ENCODE measurements at regions not wholly inside any gene's neighbourhood (a gene's known extent, or its start where the extent isn't known, plus 50 kb on each side); places are given as distances from the start of the nearest gene placed in this dataset.

GRCh38 chr15:35145336-35145735 is 60.2 kb upstream of the NANOGP8 start:
- FAIRE-seq (no peak), DNase-seq (ENCODE audit: low read depth, low spot score) (no peak)
- Histone ChIP-seq H4K20me1 (replicated peaks; ENCODE audit: control insufficient read depth, extremely low read depth, insufficient read depth, low read length) (no peaks in the 10 kb centered on the region), H3K9me1 (replicated peaks; ENCODE audit: control insufficient read depth, extremely low read depth, insufficient read depth, low read length) (no peaks in the 10 kb centered on the region), H3K27ac (ENCODE audit: insufficient read depth, low read depth, low read length) (no peak overlapping the region), H2AFZ (ENCODE audit: low read depth, low read length) (no peak overlapping the region), H3K27me3 (ENCODE audit: control insufficient read depth in 2 of 2, insufficient read depth in 2 of 2, low read length in 2 of 2) (peaks cover 0 to 2% of the 10 kb centered on the region in 2 experiments), H3K4me2 (ENCODE audit: insufficient read depth, low read length) (no peak overlapping the region), H3K9ac (replicated peaks; ENCODE audit: extremely low read depth, insufficient read depth, low read length) (no peak overlapping the region), H3K9me3 (replicated peaks; ENCODE audit: control insufficient read depth, insufficient read depth, low read length) (no peaks in the 10 kb centered on the region), H3K36me3 (ENCODE audit: control insufficient read depth in 2 of 2, extremely low read depth in 1 of 2, insufficient read depth in 2 of 2, low read length in 2 of 2) (no peaks in the 10 kb centered on the region), H3K79me2 (ENCODE audit: control insufficient read depth, insufficient read depth, low read length) (no peaks in the 10 kb centered on the region), H3K4me3 (replicated peaks in 1 of 3; ENCODE audit: insufficient read depth in 1 of 3, low read depth in 1 of 3, low read length in 3 of 3) (no peak overlapping the region), H3K4me1 (ENCODE audit: control insufficient read depth, extremely low read depth, insufficient read depth, low read length) (no peaks in the 10 kb centered on the region)
- ChIA-PET POLR2A (interaction anchor here (0.6 kb wide), 1 partner anchor 10 kb away, joined by 6 read pairs; no protein-coding TSS in a partner anchor), CTCF (interaction anchor here (1.0 kb wide), 1 partner anchor 299 kb away, joined by 3 read pairs; no protein-coding TSS in a partner anchor)
- dilution Hi-C loops (cut with MboI; ENCODE audit: extremely low pct_ligation_motif_present, low sequenced_read_pairs) = no loop called here
- intact Hi-C loops (cut with micrococcal nuclease) = no loop called here
- TF ChIP-seq FOS (IDR thresholded peaks at IDR 0.05; ENCODE audit: borderline replicate concordance, insufficient read depth, low read length) (no peak), EZH2 (IDR thresholded peaks at IDR 0.05; ENCODE audit: borderline replicate concordance, low read depth, low read length, severe bottlenecking) (no peak), CTCF (IDR thresholded peaks at IDR 0.05; ENCODE audit: extremely low read depth in 1 of 2, insufficient read depth in 1 of 2, low read depth in 1 of 2, low read length in 2 of 2) (no peak), MAX (IDR thresholded peaks at IDR 0.05; ENCODE audit: insufficient read depth, insufficient read length) (no peak), GATA2 (IDR thresholded peaks at IDR 0.05; ENCODE audit: insufficient read depth, insufficient read length, low read depth, low read length) (no peak), JUN (IDR thresholded peaks at IDR 0.05; ENCODE audit: borderline replicate concordance, insufficient read depth, insufficient read length, low read depth) (no peak), MYC (IDR thresholded peaks at IDR 0.05; ENCODE audit: low read depth, low read length) (no peak), POLR2AphosphoS5 (IDR thresholded peaks at IDR 0.05; ENCODE audit: insufficient read depth, low read depth, low read length) (no peak), POLR2A (IDR thresholded peaks at IDR 0.05; ENCODE audit: low read depth, low read length) (no peak)
- BruUV-seq (replicated peaks) = no TSS peak

All from endothelial cell of umbilical vein (primary cell).